NCI-H2107 treated with DMSO at 0.1 percent for 48 hours (cell line): ENCODE measurements at regions not wholly inside any gene's neighbourhood (a gene's known extent, or its start where the extent isn't known, plus 50 kb on each side); places are given as distances from the start of the nearest gene placed in this dataset.

ENCODE experiments used
- DNase-seq: peaks from one replicate; lab custom pipeline; 2025; ENCODE audit not compliant: unreplicated experiment; lab: John Stamatoyannopoulos, UW

DNA sequence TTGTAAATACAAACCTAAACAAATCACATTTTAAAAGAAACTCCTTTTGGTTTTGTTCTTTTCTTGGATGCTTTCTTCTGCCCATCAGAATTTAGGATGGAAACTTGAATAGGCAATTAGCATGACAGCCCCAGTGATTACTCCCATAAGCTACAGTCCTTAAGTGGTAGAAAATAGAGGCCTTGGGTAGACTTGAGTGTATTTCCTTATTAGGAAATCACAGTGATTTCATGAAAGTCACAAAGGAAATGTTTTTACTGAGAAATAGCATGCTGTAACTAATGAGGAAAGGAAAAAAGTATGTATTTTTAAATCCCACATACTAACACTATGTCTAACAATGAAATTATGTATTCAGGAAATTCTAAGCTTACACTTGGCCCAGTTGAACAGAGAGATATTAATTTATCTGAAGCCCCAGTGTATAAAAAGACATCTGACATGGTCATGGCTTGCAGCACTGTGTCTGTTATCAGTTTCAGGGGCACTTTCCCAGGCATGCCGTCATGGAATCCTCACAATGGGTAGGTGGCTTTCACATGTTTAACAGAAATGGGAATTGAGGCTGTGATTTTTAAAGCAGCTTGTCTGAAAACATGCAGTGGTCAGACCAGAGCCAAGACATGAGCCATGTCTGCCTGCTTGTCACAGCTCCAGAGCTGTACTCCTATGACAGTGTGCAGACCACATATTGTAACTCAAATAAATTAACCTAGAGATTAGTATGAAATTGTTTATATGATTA is 79.7 kb upstream of the TRIB2 start:
- DNase-seq, result no peak

DNA sequence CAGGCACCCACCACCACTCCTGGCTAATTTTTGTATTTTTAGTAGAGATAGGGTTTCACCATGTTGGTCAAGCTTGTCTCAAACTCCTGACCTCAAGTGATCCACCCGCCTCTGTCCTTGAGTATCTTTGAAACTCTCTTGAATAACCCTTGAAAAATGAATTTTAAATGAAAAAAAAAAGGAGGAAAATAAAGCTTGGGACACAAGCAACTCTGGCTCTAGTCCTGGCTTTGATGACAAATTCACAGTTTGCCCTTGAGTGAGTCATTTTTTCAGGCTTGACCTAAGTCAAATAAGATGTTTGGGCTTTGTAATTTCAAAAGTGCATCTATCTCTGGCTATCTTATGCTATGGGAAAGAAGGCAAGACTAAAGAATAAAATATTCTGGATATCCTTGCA is 79.0 kb upstream of the TRIB2 start:
- DNase-seq, result no peak

DNA sequence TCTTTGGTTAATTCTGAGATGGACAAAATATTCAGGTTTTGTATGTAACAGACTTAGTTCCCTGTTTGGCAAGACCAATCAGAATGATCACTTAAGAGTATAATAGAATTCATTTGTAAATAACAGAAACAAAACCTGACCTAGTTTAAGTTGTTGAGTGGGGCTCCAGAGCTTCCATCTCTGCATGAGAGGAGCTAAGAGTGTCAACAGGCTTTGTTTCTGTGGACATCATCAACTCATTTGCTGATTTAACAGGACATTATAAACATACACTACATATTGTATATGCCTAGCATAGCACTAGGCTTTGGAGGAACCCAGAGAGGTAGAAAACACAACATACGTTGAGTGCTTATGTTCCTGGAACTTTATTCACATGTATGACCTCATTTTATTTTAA is 75.3 kb upstream of the TRIB2 start:
- no peak for DNase-seq

DNA sequence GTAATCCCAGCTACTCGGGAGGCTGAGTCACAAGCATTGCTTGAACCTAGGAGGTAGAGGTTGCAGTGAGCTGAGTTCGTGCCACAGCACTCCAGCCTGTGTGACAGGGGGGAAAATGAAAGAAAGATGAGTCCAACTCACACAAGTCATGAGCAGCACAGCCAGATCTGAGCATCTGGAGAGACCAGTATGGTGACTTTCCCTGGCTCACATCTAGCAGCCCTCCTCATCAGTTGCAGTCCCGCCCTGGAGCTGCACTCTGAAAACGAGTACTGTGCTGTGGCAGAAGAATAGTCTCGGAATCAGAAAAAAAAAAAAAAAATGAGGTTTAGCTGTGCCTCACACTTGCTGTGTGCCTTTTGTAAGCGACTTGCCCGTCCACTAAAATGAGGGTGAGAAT is 74.4 kb upstream of the TRIB2 start:
- DNase-seq, result no peak

DNA sequence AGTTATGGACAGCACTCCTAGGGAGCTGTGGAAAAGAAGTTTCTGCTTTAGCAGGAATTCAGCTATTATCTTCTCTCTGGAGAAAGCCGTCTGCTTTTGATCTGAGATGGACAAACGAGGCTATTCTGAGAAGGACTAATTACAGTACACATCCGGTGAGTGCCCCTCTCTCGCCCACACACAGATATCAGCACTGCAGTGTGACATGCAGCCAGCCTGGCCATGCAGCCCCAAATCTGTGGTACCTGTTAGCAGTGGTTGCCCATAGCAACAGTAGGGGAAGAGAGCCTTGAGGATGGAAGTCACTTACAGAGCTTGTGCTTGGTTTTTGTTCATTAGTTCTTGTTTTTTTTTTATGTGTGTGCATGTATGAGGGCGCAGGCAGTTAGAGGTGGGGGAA is 73.9 kb upstream of the TRIB2 start:
- DNase-seq, result no peak

DNA sequence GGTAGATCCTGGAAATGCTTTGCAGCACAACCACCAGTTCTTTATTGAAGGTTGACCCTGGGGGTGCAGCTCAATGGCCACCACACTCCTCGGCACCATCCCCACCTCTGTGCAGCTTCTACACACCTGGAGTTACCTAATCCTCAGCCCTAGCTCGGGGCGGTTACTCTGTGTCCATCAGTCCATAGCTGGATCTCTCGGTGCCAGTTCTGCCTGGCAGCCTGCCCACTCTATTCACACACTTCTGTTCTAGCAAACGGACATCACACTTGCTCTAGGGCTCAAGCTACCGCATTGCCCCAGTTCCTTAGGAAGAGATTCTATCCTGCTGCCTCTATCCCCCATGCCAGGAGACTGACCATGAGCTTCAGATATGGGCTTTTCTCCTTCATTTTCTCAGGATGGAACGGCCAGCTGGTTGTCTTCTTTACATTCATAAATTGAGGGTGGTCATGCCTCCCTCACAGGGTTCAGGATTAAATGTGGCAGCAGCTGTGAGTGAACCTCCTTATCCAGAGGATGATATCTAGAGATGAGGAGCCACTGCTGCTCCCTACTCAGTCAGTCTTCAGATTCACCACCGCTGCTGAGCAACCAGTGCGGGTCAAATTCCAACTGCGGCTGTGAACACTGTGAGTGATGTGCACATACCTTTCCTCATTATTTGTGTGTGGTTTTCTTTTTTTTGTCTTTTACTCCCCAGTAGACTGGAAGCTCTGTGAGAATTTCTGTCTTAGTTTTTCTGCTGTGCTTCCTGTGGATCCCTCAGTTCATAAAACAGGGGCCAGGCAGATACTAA is 66.9 kb upstream of the TRIB2 start:
- no peak for DNase-seq

DNA sequence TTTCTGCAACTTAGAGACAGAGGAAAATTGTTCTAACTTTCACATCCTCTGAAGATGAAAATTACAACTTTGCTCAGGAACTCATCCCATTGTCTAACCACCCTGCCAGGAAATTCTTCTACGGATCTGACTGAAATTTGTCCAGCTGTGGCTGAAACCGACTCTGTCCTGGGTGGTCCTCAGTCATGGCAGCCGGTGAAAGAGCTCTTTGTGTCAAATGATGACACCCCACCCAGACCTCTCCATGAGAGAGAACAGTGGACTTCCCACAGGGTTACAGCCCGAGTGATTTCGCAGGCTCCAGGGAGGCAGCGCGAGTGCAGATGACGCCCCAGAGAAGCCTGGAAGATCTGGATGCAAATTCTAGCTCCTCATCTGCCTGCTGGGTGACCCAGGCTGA is 65.1 kb upstream of the TRIB2 start:
- no peak for DNase-seq

DNA sequence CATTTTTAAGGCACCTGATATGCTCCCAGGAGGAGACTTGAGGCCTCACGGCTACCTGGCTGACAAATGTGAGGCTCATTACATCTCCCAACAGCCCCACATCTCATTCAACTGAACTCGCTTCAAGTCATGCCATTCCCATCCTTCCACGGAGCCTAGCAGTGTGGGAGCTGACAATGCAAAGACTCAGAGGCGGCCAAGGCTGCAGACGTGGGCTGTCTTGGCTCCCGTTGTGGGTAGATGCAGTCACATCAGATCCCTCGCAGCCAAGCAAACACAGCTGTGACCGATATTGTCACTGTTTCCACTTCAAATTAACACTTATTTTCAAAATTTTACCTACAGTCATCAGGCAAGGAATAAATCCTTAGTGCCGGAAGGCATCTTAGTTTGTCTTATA is 64.0 kb upstream of the TRIB2 start:
- no peak for DNase-seq

DNA sequence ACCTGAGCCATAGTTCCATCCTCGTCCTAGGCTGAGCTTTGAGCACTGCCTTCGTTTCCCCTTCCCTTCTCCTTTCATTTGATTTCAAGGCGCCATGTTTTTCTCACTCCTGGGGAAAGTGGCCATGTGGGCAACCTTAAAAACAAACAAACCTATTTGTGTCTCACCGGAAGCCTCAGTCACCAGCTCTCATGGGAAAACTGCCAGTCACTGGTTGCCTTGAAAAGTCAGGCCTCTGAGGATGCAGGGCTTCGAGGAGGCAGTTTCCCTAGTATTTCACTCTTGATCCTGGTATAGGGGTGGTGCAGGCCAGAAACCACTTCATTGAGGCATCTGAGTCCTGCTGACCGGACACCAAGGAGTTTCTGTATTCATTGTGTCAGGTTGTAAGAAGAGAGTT is 59.2 kb upstream of the TRIB2 start:
- no peak for DNase-seq

DNA sequence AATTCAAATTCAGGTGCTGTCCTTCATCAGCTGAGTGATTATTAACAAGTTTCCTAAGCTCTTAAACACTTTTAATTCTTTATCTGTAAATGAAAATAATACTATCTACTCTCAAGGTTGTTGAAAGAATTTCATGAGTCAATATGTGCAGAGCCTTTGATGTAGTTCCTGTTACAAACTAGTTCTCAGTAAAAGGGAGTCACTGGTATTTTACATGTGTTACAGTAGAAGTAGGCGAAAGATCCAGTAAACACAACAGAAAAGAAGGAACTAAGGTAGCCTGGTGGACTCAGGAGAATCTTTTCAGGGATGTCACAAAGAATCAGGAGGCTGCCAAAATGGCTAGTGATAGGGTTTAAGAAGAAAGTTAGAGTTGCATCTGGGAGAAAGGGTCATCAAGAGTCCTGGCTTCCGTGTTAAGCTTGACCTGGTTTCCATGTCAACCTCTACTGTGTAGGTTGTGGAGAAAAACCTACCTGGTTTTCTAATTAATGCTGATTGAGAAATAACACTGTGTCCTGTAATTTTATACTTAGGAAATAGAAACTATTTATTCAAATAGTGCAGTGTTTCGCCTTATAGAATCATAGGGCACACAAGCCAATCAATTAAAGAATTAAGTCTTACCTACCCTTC is 58.3 kb upstream of the TRIB2 start:
- DNase-seq, result no peak

DNA sequence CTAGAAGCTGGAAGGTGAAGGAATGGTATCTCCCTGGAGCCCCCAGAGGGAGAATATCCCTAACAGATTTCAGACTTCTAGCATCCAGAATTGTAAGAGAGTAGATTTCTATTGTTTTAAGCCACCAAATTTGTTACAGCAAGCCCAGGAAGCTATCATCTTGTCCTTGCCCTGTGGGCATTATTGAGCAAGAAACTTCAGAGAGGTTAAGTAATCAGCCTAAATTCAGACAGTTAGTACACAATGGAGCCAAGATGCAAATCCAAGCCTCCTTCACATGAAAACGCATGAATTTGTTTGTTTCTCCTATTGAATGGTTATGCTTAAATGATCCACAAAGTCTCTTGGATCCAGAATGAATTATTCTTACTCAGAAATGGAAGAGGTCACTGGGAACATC is 55.2 kb upstream of the TRIB2 start:
- DNase-seq, result no peak

DNA sequence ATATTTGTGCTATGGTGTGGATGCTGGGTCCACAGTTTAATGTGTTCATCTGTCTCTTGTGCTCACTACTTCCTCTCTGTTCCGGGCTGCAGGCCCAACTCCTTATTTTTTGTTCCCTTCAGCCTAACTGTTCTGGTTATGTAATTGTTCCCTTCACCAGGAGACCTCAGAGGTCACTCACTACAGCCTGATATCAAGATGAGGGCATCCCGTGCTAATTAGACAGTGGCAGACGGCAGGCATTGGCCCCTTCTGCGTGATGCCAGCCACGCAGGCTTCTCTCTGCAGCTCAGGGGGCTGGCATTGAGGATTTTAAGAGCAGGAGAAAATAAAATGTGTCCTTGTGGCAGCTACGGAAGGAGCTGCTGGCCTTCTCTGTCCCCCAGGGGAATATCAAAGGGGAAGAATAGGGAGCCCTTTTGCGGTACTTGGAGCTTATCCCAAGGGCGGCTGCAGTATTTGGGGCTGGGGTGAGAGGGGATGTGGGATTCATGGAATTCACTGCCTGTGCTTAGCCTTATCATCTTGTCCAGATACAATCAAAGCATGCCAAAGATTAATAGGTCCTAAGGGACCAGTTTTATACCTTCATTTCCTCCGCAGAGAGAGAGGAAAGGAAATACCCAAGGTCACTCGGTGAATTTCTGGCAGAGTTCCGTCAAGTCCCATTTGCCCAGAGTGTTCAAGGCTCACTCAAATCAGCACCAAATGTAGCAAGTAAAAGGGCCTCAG is 53.3 kb upstream of the TRIB2 start:
- DNase-seq, result no peak

DNA sequence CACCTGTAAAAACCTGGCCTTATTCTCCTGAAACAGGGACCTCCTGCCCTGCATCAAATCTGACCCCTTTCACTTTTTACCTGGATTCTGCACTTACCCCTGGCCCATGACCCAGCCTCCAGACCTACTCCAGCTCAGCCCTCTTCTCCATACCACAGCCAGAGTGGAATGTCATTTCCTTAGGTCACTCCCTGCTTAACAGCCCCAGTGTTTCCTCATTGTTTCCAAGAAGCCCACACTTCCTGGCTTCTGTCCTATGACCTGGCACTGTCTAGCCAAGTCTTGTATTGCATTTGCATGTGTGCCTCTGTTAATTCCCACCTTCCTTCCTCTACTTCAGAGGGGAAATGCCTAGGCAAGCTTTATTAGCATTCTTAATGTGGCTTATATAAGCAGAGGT is 51.4 kb upstream of the TRIB2 start:
- no peak for DNase-seq

DNA sequence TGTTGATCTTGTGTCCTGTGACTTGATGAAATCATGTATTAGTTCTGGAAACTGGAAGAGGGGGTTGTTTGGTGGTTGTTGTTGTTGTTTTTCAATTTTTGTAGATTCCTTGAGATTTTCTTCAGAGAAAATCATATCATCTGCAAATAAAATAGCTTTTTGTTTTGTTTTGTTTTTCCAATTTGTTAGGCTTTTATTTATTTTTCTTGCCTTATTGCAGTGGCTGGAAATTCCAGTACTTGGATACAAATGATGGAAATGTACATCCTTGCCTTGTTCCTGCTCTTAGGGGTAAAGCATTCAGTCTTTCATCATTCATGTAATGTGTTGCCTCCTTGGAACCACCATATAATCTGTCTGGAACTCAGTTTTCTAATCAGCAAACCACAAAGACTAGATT is 50.3 kb upstream of the TRIB2 start:
- DNase-seq, result no peak
